Mesendoderm (in vitro differentiated cells): ENCODE measurements at regions not wholly inside any gene's neighbourhood (a gene's known extent, or its start where the extent isn't known, plus 50 kb on each side); places are given as distances from the start of the nearest gene placed in this dataset.
"Not testable (repeated sequence)": the region's sequence is repeated elsewhere in the genome, so short reads cannot be mapped to it uniquely, and the experiment has no call there.

ENCODE experiments used
- DNase-seq: peaks from one replicate; pipeline ENCODE4 v3.0.0; 2013
- H2AK5ac ChIP-seq: 2 replicates; pipeline ENCODE4 v1.6.1; 2013; ENCODE audit warnings: low read length, inconsistent platforms
- H2BK120ac ChIP-seq: 2 replicates; pipeline ENCODE4 v1.6.1; 2013; ENCODE audit warnings: low read depth, mild to moderate bottlenecking, low read length, moderate library complexity, mixed read lengths
- H2BK15ac ChIP-seq: replicated peaks from 2 replicates; pipeline ENCODE4 v1.6.1; 2013; ENCODE audit warnings: low read depth, mild to moderate bottlenecking, moderate library complexity
- H2BK5ac ChIP-seq: 2 replicates; pipeline ENCODE4 v1.6.1; 2013; ENCODE audit warnings: low read length, inconsistent platforms
- H3K18ac ChIP-seq: 2 replicates; pipeline ENCODE4 v1.6.1; 2013; ENCODE audit warnings: mild to moderate bottlenecking, low read length, mixed read lengths
- H3K23ac ChIP-seq: one replicate; pipeline ENCODE4 v1.6.1; 2013; ENCODE audit warnings: low read length
- H3K27ac ChIP-seq: 2 replicates; pipeline ENCODE4 v1.5.1; 2013; ENCODE audit warnings: low read depth, mild to moderate bottlenecking, inconsistent platforms, low read length, moderate library complexity
- H3K27me3 ChIP-seq: 2 replicates; pipeline ENCODE4 v1.6.1; 2013; ENCODE audit warnings: low read length, control low read depth, mild to moderate bottlenecking, inconsistent platforms; ENCODE audit not compliant: insufficient read depth, poor library complexity
- H3K36me3 ChIP-seq: 2 replicates; pipeline ENCODE4 v1.6.1; 2013; ENCODE audit warnings: low read length, inconsistent platforms; ENCODE audit not compliant: control insufficient read depth, insufficient read depth
- H3K4ac ChIP-seq: one replicate; pipeline ENCODE4 v1.6.1; 2013; ENCODE audit warnings: low read depth, mild to moderate bottlenecking, low read length, moderate library complexity
- H3K4me1 ChIP-seq: 2 replicates; pipeline ENCODE4 v1.6.1; 2013; ENCODE audit warnings: low read depth, low read length, inconsistent platforms; ENCODE audit not compliant: control insufficient read depth
- H3K4me2 ChIP-seq: 2 replicates; pipeline ENCODE4 v1.6.1; 2013; ENCODE audit warnings: low read length
- H3K4me3 ChIP-seq: 2 replicates; pipeline ENCODE4 v1.5.1; 2013; ENCODE audit warnings: mild to moderate bottlenecking, low read length
- H3K56ac ChIP-seq: one replicate; pipeline ENCODE4 v1.6.1; 2013; ENCODE audit warnings: low read length
- H3K79me1 ChIP-seq: 2 replicates; pipeline ENCODE4 v1.6.1; 2013; ENCODE audit warnings: low read length, inconsistent platforms
- H3K79me2 ChIP-seq: 2 replicates; pipeline ENCODE4 v1.6.1; 2013; ENCODE audit warnings: mild to moderate bottlenecking, low read length; ENCODE audit not compliant: control insufficient read depth, insufficient read depth
- H3K9ac ChIP-seq: 2 replicates; pipeline ENCODE4 v1.6.1; 2013; ENCODE audit warnings: low read length, inconsistent platforms
- H4K5ac ChIP-seq: one replicate; pipeline ENCODE4 v1.6.1; 2013; ENCODE audit warnings: low read length
- H4K8ac ChIP-seq: one replicate; pipeline ENCODE4 v1.6.1; 2013; ENCODE audit warnings: low read depth, mild to moderate bottlenecking, control low read depth, low read length, moderate library complexity
- WGBS: extraction: QIAGEN DNeasy Blood & Tissue Kit; methylation state at CpG from one replicate; pipeline ENCODE4 v1.1.7; 2013; ENCODE audit warnings: low lambda C conversion rate, missing lambda C conversion rate; ENCODE audit not compliant: insufficient coverage; ENCODE audit errors: extremely low coverage; 5-methylcytosine and 5-hydroxymethylcytosine counted together

DNA sequence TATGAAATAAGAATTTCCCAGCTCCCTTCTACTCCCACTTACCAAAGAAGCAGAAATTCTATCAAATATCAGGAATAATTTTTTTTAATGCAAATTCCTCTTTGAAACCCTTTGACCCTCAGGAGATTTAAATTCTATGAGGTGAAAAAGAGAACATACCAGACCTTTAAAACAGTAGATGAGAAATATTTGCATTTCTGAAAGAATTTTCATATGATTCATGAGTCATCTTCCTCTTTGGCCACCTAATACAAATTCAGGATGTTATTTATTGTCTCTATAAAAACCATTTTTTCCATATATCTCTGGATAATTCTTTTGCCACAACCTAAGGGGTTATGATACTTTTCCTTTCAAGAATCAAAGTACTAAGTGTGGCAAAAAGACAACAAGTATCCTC lies 67.3 kb upstream of the ST3GAL6 start:
- H3K4me2 ChIP-seq = no peak overlapping the region
- no peaks in the 10 kb centered on the region for H3K36me3 ChIP-seq
- H2BK5ac ChIP-seq = no peak overlapping the region
- no peak overlapping the region for H4K8ac ChIP-seq
- no peak overlapping the region for H2AK5ac ChIP-seq
- no peak overlapping the region for H3K56ac ChIP-seq
- H3K27me3 ChIP-seq = no peaks in the 10 kb centered on the region
- no peak overlapping the region for H3K4ac ChIP-seq
- no peak overlapping the region for H2BK120ac ChIP-seq
- H3K79me1 ChIP-seq = no peaks in the 10 kb centered on the region
- H3K27ac ChIP-seq = no peak overlapping the region
- no peak overlapping the region for H3K18ac ChIP-seq
- H3K4me3 ChIP-seq = no peak overlapping the region
- H2BK15ac ChIP-seq = no peak overlapping the region
- H3K9ac ChIP-seq = no peak overlapping the region
- no peak overlapping the region for H4K5ac ChIP-seq
- no peak for DNase-seq
- no peaks in the 10 kb centered on the region for H3K79me2 ChIP-seq
- no peak overlapping the region for H3K23ac ChIP-seq
- no peaks in the 10 kb centered on the region for H3K4me1 ChIP-seq

- H3K4me1 ChIP-seq, H4K8ac ChIP-seq, H3K23ac ChIP-seq, H3K4me3 ChIP-seq, H3K4me2 ChIP-seq, DNase-seq, H3K56ac ChIP-seq, H3K9ac ChIP-seq, H3K4ac ChIP-seq, H2BK15ac ChIP-seq, H2BK5ac ChIP-seq, H3K79me2 ChIP-seq, H2BK120ac ChIP-seq, H4K5ac ChIP-seq, H3K79me1 ChIP-seq, H2AK5ac ChIP-seq, H3K18ac ChIP-seq, H3K27me3 ChIP-seq, H3K36me3 ChIP-seq, H3K27ac ChIP-seq: not testable (repeated sequence)
- WGBS = no CpG with 5 or more reads among the region's 3 CpGs
These were observed 66.8 kb upstream of the ST3GAL6 start for GRCh38 chr3:98696296-98696695.

DNA sequence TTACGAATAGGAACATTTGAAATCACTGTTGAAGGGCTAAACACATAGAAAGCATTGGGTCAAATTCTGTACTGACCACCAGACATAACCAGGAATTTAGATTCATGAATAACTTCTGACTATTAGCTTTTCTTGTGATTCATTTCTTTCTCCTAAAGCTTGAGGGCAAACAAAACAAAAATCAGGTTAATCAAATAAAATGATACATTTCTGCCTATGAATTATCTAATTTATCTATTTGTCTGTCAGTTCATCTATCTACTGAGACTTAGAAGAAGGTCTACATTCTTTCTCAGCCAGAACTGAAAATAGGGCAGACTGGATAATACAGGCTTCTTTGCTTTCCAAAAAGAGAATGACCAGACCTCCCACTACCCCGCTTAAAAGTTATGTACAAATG lies 65.9 kb upstream of the ST3GAL6 start:
- H3K4me2 ChIP-seq = no peak overlapping the region
- H4K5ac ChIP-seq = no peak overlapping the region
- no peak overlapping the region for H3K4ac ChIP-seq
- no peak overlapping the region for H3K27ac ChIP-seq
- H2AK5ac ChIP-seq = no peak overlapping the region
- no peaks in the 10 kb centered on the region for H3K36me3 ChIP-seq
- H3K18ac ChIP-seq = no peak overlapping the region
- no peak overlapping the region for H4K8ac ChIP-seq
- no peak overlapping the region for H3K9ac ChIP-seq
- WGBS = no CpG with 5 or more reads among the region's 2 CpGs
- no peaks in the 10 kb centered on the region for H3K79me1 ChIP-seq
- H3K79me2 ChIP-seq = no peaks in the 10 kb centered on the region
- H2BK120ac ChIP-seq = no peak overlapping the region
- H3K56ac ChIP-seq = no peak overlapping the region
- DNase-seq = no peak
- H3K4me1 ChIP-seq = no peaks in the 10 kb centered on the region
- H3K27me3 ChIP-seq = no peaks in the 10 kb centered on the region
- no peak overlapping the region for H2BK5ac ChIP-seq
- no peak overlapping the region for H2BK15ac ChIP-seq
- no peak overlapping the region for H3K4me3 ChIP-seq
- H3K23ac ChIP-seq = no peak overlapping the region

DNA sequence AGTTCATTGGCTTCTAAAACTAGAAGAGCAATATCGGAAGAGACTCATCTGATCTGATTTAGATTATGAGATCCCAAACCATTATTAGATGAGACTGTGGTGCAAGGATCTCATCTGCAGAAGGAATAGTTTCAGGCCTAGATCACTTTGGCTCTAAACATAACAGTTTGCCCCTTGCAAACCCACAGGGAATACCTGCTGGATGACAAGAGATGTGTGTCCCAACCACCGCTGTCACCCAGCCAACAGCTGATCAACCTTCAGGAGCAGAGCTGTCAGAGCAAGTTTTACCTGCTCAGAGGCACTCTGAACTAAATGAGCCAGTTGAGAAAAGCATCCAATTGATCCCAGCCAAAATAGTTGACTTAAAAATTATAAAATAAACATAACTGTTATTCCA lies 64.0 kb upstream of the ST3GAL6 start:
- H3K56ac ChIP-seq = no peak overlapping the region
- H2BK15ac ChIP-seq = no peak overlapping the region
- no peak overlapping the region for H4K8ac ChIP-seq
- H3K9ac ChIP-seq = no peak overlapping the region
- H3K4me2 ChIP-seq = no peak overlapping the region
- H3K4me3 ChIP-seq = no peak overlapping the region
- H2BK5ac ChIP-seq = no peak overlapping the region
- H3K4me1 ChIP-seq = no peaks in the 10 kb centered on the region
- no peak overlapping the region for H4K5ac ChIP-seq
- H3K79me2 ChIP-seq = no peaks in the 10 kb centered on the region
- H3K23ac ChIP-seq = no peak overlapping the region
- no peak overlapping the region for H3K4ac ChIP-seq
- H2AK5ac ChIP-seq = no peak overlapping the region
- DNase-seq = no peak
- H3K79me1 ChIP-seq = no peaks in the 10 kb centered on the region
- no peak overlapping the region for H3K27ac ChIP-seq
- H2BK120ac ChIP-seq = no peak overlapping the region
- H3K27me3 ChIP-seq = no peaks in the 10 kb centered on the region
- H3K18ac ChIP-seq = no peak overlapping the region
- H3K36me3 ChIP-seq = no peaks in the 10 kb centered on the region
- WGBS = no CpG with 5 or more reads among the region's 2 CpGs

- Histone ChIP-seq H3K4me2 (no peak overlapping the region), H3K18ac (no peak overlapping the region), H3K4me3 (no peak overlapping the region), H2AK5ac (no peak overlapping the region), H2BK5ac (no peak overlapping the region), H4K5ac (no peak overlapping the region), H3K4me1 (no peaks in the 10 kb centered on the region), H4K8ac (no peak overlapping the region), H3K9ac (no peak overlapping the region), H3K79me2 (no peaks in the 10 kb centered on the region), H3K27ac (no peak overlapping the region), H3K56ac (no peak overlapping the region), H3K79me1 (no peaks in the 10 kb centered on the region), H2BK120ac (no peak overlapping the region), H3K27me3 (no peaks in the 10 kb centered on the region), H3K4ac (no peak overlapping the region), H2BK15ac (no peak overlapping the region), H3K36me3 (no peaks in the 10 kb centered on the region), H3K23ac (no peak overlapping the region)
- WGBS = no CpG with 5 or more reads among the region's 2 CpGs
- DNase-seq = peak; percentile 38
These were observed 62.0 kb upstream of the ST3GAL6 start for GRCh38 chr3:98701071-98701675.

DNA sequence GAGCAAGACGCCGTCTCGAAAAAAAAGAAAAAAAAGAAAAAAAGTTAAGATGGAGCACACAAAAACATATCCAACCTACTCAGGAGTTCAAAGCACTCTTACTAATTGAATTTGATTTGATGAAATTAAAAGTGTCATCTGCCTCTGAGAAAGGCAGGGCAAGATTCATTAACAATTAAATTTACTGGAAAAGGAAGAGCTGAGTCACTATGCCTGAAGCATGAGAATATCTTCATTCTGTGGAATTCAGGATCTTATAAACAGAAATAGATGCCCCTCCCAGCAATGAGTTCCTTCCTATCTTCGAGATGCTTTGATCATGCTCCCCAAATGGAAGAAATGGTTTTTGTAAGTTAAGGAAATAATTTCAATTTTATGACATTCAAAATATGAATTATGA lies 61.0 kb upstream of the ST3GAL6 start:
- no CpG with 5 or more reads among the region's 4 CpGs for WGBS
- Histone ChIP-seq H3K9ac (no peak overlapping the region), H4K8ac (no peak overlapping the region), H3K36me3 (no peaks in the 10 kb centered on the region), H3K56ac (no peak overlapping the region), H3K4me3 (no peak overlapping the region), H3K27me3 (no peaks in the 10 kb centered on the region), H3K4ac (no peak overlapping the region), H2BK120ac (no peak overlapping the region), H2AK5ac (no peak overlapping the region), H3K79me1 (no peaks in the 10 kb centered on the region), H3K18ac (no peak overlapping the region), H3K27ac (no peak overlapping the region), H4K5ac (no peak overlapping the region), H2BK15ac (no peak overlapping the region), H3K23ac (no peak overlapping the region), H3K79me2 (no peaks in the 10 kb centered on the region), H3K4me1 (no peaks in the 10 kb centered on the region), H3K4me2 (no peak overlapping the region), H2BK5ac (no peak overlapping the region)
- no peak for DNase-seq
